Left lung (tissue), 4 donors: ENCODE measurements at regions not wholly inside any gene's neighbourhood (a gene's known extent, or its start where the extent isn't known, plus 50 kb on each side); places are given as distances from the start of the nearest gene placed in this dataset.

Experiments used
- ATAC-seq: fragments of 200-7000 bp; cut with Tn5 transposase; one replicate; pipeline ENCODE4 v1.9.1; 2020; ENCODE audit warnings: moderate library complexity
- DNase-seq, 4 donors: peaks; one replicate each; pipeline ENCODE4 v3.0.0-alpha.2; 2013 to 2020
- H3K27ac ChIP-seq, 2 donors: fragments of 200-600 bp; sonication (generic) in 1 of 2; one replicate each; pipeline versions ENCODE4 v1.5.0 to v1.8.0; 2020 to 2021
- H3K27me3 ChIP-seq, 2 donors: fragments of 200-600 bp; sonication (generic) in 1 of 2; one replicate each; pipeline versions ENCODE4 v1.5.0 to v1.8.0; 2020 to 2021
- H3K36me3 ChIP-seq, 2 donors: fragments of 200-600 bp; sonication (generic) in 1 of 2; one replicate each; pipeline versions ENCODE4 v1.5.0 to v1.8.0; 2020 to 2021
- H3K4me1 ChIP-seq, 2 donors: fragments of 200-600 bp; one replicate each; pipeline ENCODE4 v1.8.0; 2021
- H3K4me3 ChIP-seq, 2 donors: fragments of 200-600 bp; sonication (generic) in 1 of 2; one replicate each; pipeline versions ENCODE4 v1.5.0 to v1.8.0; 2020 to 2021; ENCODE audit warnings: mild to moderate bottlenecking in 1 of 2
- H3K9me3 ChIP-seq, 2 donors: fragments of 200-600 bp; sonication (generic) in 1 of 2; one replicate each; pipeline versions ENCODE4 v1.5.0 to v1.8.0; 2020 to 2021
- intact Hi-C, 2 donors: fragments of 100-400 bp; cut with DNase I; formaldehyde crosslinking; loops; one replicate each; pipeline versions ENCODE4 v1.11.2 to v1.14.2; 2022
- TF ChIP-seq, protein P1 (sequence below), 2 donors: fragments of 200-600 bp; sonication (generic) in 1 of 2; IDR thresholded peaks; one replicate each; pipeline versions ENCODE4 v1.5.0 to v1.8.0; 2021; ENCODE audit warnings: antibody characterized with exemption in 2 of 2
- donor health status: DM: no; HTN: yes; CAD: no.
- donor health status: DM: no; HTN: no; CAD: no.

DNA sequence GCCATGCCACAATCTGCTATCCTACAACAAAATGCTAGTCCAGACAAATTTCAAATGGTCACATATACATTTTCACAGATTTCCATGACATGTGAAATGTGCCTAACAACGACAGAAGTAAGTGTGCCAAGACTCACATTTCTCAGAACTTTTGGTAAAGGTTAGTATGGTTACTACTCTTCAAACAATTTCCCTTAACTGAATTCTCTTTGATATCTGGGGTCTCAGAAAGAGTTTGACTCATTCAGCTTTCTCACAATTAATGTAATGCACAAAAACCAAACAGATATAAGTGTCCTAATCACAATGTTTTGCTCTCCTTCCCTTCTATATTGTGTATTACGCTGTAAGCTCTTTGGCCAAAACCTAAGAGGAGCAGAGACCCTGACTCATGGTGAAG lies 122.4 kb upstream of the LEF1 start:
- Histone ChIP-seq H3K4me3 (no peak overlapping the region), H3K9me3 (no peaks in the 10 kb centered on the region), H3K27me3 (no peaks in the 10 kb centered on the region), H3K27ac (no peak overlapping the region), H3K36me3 (no peaks in the 10 kb centered on the region), H3K4me1 (no peaks in the 10 kb centered on the region)
- TF ChIP-seq, protein P1, sequence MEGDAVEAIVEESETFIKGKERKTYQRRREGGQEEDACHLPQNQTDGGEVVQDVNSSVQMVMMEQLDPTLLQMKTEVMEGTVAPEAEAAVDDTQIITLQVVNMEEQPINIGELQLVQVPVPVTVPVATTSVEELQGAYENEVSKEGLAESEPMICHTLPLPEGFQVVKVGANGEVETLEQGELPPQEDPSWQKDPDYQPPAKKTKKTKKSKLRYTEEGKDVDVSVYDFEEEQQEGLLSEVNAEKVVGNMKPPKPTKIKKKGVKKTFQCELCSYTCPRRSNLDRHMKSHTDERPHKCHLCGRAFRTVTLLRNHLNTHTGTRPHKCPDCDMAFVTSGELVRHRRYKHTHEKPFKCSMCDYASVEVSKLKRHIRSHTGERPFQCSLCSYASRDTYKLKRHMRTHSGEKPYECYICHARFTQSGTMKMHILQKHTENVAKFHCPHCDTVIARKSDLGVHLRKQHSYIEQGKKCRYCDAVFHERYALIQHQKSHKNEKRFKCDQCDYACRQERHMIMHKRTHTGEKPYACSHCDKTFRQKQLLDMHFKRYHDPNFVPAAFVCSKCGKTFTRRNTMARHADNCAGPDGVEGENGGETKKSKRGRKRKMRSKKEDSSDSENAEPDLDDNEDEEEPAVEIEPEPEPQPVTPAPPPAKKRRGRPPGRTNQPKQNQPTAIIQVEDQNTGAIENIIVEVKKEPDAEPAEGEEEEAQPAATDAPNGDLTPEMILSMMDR (IDR thresholded peaks at IDR 0.05): no peak
- DNase-seq: no peak
- intact Hi-C loops: no loop called here
- no peak for ATAC-seq

DNA sequence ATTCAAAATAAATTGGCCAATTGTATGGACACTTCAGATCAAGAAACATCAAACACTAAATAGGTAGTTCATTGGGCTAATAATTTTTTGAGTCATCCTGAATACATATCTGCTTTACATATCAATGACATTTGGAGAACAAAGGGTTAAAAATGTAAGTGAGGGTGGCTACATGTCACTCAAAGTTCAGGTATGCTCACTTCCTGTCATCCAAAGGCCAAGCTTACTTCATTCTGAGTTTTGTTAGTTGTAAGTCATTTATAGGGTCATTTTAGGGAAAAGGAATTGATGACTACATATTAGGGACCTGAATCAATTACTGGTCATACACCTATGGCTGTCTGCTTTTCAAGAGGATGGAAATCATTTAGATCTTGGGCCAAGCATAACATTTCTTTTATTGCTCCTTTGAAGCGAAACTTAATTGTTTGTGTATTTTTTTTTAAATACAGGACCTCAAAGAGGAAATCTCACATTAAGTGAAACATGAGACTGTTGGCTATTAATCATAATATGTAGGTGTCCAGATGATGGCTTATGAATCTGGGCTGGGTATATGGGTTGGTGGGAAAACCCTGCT lies 119.2 kb upstream of the LEF1 start:
- no peak overlapping the region for H3K27ac ChIP-seq
- no peaks in the 10 kb centered on the region for H3K4me1 ChIP-seq
- DNase-seq (no peak), ATAC-seq (no peak)
- H3K9me3 ChIP-seq: no peaks in the 10 kb centered on the region
- TF ChIP-seq, protein P1 (IDR thresholded peaks at IDR 0.05): no peak
- intact Hi-C loops: no loop called here
- H3K27me3 ChIP-seq: no peaks in the 10 kb centered on the region
- no peaks in the 10 kb centered on the region for H3K36me3 ChIP-seq
- no peak overlapping the region for H3K4me3 ChIP-seq

DNA sequence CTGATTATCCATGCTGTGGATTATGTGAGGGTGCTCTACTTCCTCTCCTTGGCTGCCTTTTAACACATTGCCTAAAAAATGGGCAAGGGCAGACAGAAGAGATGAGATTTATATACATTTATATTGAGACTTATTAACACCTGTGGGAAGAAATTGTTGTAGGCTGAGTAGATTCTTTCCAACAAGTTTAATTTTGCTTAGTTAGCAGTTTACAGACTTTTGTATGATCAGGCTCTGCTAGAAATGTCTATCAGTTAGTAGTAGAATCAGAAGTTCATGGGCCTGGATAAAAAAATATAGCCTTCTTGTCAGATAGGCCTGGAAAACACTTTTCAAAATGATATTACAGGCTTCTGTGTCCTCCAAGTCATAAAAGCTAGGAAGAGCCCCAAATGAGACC lies 111.3 kb upstream of the LEF1 start:
- no peaks in the 10 kb centered on the region for H3K4me1 ChIP-seq
- H3K36me3 ChIP-seq: no peaks in the 10 kb centered on the region
- TF ChIP-seq, protein P1 (IDR thresholded peaks at IDR 0.05): no peak

DNA sequence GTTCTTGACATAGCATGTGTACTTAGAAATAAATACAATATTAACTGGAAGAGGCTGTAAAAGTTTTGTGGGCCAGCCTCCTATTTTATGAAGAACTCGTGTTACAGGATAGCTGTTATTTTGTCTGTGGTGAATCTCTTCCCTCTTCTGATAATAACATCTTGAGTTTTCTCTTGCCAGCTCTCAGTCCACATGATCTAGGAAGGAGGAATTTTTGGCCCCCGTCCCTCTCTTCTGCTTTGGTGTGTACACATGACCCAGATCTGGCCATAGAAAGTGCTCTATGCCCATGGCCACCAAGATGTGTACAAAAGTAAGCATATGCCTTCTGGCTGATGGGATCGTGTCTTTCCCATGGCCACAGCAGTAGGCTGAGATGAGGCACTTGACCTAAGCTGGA lies 108.0 kb upstream of the LEF1 start:
- DNase-seq (no peak), ATAC-seq (no peak)
- Histone ChIP-seq H3K27ac (no peak overlapping the region), H3K4me3 (no peak overlapping the region), H3K36me3 (no peaks in the 10 kb centered on the region), H3K9me3 (no peaks in the 10 kb centered on the region), H3K27me3 (no peaks in the 10 kb centered on the region), H3K4me1 (no peaks in the 10 kb centered on the region)
- intact Hi-C loops: no loop called here
- TF ChIP-seq, protein P1 (IDR thresholded peaks at IDR 0.05): no peak

More for the DNA sequence above, 111.3 kb upstream of the LEF1 start:
- intact Hi-C loops: no loop called here
- Histone ChIP-seq H3K27me3 (no peaks in the 10 kb centered on the region), H3K4me3 (no peak overlapping the region), H3K9me3 (no peaks in the 10 kb centered on the region), H3K27ac (no peak overlapping the region)
- ATAC-seq (no peak), DNase-seq (no peak)

DNA sequence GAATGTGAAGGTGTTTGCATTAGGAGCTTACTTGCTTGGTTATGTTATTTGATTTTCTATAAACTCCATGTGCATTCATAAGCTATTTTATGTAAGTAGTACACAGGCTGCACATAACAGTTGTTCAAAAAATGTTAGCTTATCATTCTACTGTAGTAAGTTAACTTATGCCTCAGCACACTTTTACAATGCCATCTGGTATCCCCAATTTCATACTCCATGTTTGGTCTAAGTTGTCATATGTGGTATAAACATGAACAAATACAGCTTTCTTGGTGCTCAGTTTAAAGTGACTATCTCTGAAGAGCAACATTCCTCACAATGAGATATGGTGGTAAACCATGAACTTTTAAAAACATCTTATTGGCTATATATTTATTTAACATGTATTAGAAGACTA lies 104.3 kb upstream of the LEF1 start:
- no peak for ATAC-seq
- Histone ChIP-seq H3K4me3 (no peak overlapping the region), H3K9me3 (no peaks in the 10 kb centered on the region), H3K27ac (no peak overlapping the region), H3K27me3 (no peaks in the 10 kb centered on the region), H3K4me1 (no peaks in the 10 kb centered on the region), H3K36me3 (no peaks in the 10 kb centered on the region)
- TF ChIP-seq, protein P1 (IDR thresholded peaks at IDR 0.05): no peak
- intact Hi-C loops: no loop called here
- no peak for DNase-seq
